ENCODE measurements at regions not wholly inside any gene's neighbourhood (a gene's known extent, or its start where the extent isn't known, plus 50 kb on each side); places are given as distances from the start of the nearest gene placed in this dataset.

DNA sequence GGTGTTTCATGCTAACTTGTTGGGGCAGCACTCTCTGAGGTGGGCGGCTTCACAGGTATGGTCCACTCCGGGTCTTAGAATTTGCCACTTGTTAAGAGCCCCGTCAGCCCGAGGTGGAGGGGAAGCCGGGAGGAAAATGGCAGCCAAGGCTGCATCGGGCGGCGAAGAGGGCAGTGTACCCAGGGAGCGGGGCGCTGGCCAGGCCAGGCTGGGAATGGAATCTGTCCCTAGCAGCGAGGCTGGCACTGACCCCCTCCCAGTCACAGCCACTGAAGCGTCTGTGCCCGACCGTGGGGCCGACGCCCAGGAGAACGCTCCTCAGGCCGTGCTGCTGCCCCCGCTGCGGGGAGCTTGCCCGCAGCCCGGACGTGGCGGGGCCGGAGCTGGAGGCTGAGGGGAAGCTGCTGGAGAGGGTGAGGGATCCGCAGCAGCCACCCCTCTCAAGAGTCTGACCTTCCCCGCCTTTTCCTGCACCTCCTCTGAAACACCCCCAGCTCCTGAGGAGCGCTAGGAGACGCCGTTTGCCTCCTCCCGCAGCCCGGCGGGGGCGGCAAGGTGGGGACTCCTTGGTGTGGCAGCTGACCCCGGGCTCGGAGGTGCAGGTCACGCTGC is 313.8 kb upstream of the SPRY2 start:
- TF ChIP-seq CTCF (IDR thresholded peaks at IDR 0.05) (no peak), POLR2A (IDR thresholded peaks at IDR 0.05) (no peak)
